A549 (cell line): ENCODE measurements at regions not wholly inside any gene's neighbourhood (a gene's known extent, or its start where the extent isn't known, plus 50 kb on each side); places are given as distances from the start of the nearest gene placed in this dataset.

Source experiments
- ESRRA ChIP-seq: fragments of 150-350 bp; IDR thresholded peaks from 2 replicates; pipeline ENCODE4 v1.6.1; 2014; ENCODE audit warnings: mild to moderate bottlenecking, low read length, borderline replicate concordance
- PHF8 ChIP-seq: fragments of 200-600 bp; sonication (generic); IDR thresholded peaks from 2 replicates; pipeline ENCODE4 v1.6.1; 2016; ENCODE audit warnings: low read depth, mild to moderate bottlenecking, antibody characterized with exemption, moderate library complexity, borderline replicate concordance
- POLR2AphosphoS2 ChIP-seq: conservative IDR thresholded peaks from 2 replicates; pipeline ENCODE4 v1.6.1; 2012; ENCODE audit warnings: low read length, improper control_type of control experiment, inconsistent platforms
- REST ChIP-seq: fragments of 200-600 bp; sonication (generic); IDR thresholded peaks from 2 replicates; pipeline ENCODE4 v1.6.1; 2016; ENCODE audit warnings: antibody characterized with exemption, mild to moderate bottlenecking, moderate library complexity
- USF2 ChIP-seq: fragments of 450-650 bp; IDR thresholded peaks from 2 replicates; pipeline ENCODE4 v1.6.1; 2014; ENCODE audit warnings: antibody characterized with exemption
- TF ChIP-seq, protein P1 (sequence below): fragments of >200 bp; sonication (Bioruptor Twin); formaldehyde crosslinking; IDR thresholded peaks from 3 replicates; pipeline ENCODE4 v1.5.1; 2016
- TF ChIP-seq, protein P2 (sequence below): fragments of >200 bp; sonication (Bioruptor Twin); formaldehyde crosslinking; IDR thresholded peaks from 2 replicates; pipeline ENCODE4 v1.6.1; 2016

DNA sequence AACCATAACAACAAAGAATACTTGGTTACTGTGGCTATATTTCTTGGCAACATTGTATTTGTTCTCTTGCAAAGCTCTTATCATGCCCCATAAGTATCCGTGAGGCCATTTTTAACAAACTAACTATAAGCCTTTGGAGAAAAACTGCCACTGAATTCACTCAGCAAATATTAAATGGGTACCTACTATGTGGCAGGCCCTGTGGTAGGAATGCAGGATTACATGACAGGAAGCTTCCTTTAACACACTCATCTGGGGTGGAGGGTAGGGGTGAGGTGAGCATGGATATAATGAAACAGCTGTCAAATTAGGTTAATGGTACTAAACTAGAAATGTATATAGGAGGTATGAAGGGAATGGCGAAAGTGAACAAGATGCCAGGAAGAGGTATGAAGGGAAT, 504.8 kb downstream of the MEI4 start:
- TF ChIP-seq, protein P1, sequence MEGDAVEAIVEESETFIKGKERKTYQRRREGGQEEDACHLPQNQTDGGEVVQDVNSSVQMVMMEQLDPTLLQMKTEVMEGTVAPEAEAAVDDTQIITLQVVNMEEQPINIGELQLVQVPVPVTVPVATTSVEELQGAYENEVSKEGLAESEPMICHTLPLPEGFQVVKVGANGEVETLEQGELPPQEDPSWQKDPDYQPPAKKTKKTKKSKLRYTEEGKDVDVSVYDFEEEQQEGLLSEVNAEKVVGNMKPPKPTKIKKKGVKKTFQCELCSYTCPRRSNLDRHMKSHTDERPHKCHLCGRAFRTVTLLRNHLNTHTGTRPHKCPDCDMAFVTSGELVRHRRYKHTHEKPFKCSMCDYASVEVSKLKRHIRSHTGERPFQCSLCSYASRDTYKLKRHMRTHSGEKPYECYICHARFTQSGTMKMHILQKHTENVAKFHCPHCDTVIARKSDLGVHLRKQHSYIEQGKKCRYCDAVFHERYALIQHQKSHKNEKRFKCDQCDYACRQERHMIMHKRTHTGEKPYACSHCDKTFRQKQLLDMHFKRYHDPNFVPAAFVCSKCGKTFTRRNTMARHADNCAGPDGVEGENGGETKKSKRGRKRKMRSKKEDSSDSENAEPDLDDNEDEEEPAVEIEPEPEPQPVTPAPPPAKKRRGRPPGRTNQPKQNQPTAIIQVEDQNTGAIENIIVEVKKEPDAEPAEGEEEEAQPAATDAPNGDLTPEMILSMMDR = no peak
- TF ChIP-seq PHF8 (no peak), REST (no peak), POLR2AphosphoS2 (no peak), USF2 (no peak), ESRRA (no peak)
- TF ChIP-seq, protein P2, sequence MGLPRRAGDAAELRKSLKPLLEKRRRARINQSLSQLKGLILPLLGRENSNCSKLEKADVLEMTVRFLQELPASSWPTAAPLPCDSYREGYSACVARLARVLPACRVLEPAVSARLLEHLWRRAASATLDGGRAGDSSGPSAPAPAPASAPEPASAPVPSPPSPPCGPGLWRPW = no peak
